Occipital lobe (tissue), 2 donors: ENCODE measurements at regions not wholly inside any gene's neighbourhood (a gene's known extent, or its start where the extent isn't known, plus 50 kb on each side); places are given as distances from the start of the nearest gene placed in this dataset. TPM values are rescaled to one million over a fixed set of nuclear protein-coding genes. Genes with fewer than 3 reads are reported as not detected.

Experiments used
- DNase-seq: peaks from one replicate; lab custom pipeline; 2025; lab: John Stamatoyannopoulos, UW
- small RNA-seq: library from RNA; depleted of rRNA; stranded (forward); fragments of <200 nt; gene quantifications from one replicate; pipeline ENCODE3, GENCODE V24; 2014

GRCh38 chr10:29692121-29692539 lies 57.4 kb upstream of the SVIL start:
- DNase-seq = no peak

- DNase-seq = no peak
Measured at GRCh38 chr10:29691564-29692072, 56.8 kb upstream of the SVIL start.

- no peak for DNase-seq
Measured at GRCh38 chr10:29689001-29689400, 54.2 kb upstream of the SVIL start.

GRCh38 chr10:29688230-29688661 lies 53.5 kb upstream of the SVIL start:
- DNase-seq = no peak

GRCh38 chr10:29687421-29688164 lies 52.8 kb upstream of the SVIL start:
- DNase-seq = no peak

- DNase-seq = no peak
Measured at GRCh38 chr10:29685506-29685905, 50.7 kb upstream of the SVIL start.

Small RNAs in the stretch of these regions (small RNA-seq; reads per million reads assigned to genes)
- gene CKS1BP2 (not detected), gene RNU6-908P (not detected)
